Suprapubic skin (tissue), 4 donors: ENCODE measurements at regions not wholly inside any gene's neighbourhood (a gene's known extent, or its start where the extent isn't known, plus 50 kb on each side); places are given as distances from the start of the nearest gene placed in this dataset.

Experiments
- DNase-seq, 2 donors: peaks; one replicate each; pipeline ENCODE4 v3.0.0-alpha.2; 2019; ENCODE audit warnings: low spot score in 2 of 2
- H3K27ac ChIP-seq: fragments of 200-600 bp; sonication (generic); one replicate; pipeline ENCODE4 v1.5.1; 2019
- H3K27me3 ChIP-seq: fragments of 200-600 bp; sonication (generic); one replicate; pipeline ENCODE4 v1.5.1; 2019
- H3K36me3 ChIP-seq: fragments of 200-600 bp; sonication (generic); one replicate; pipeline ENCODE4 v1.5.1; 2019
- H3K4me1 ChIP-seq: fragments of 200-600 bp; sonication (generic); one replicate; pipeline ENCODE4 v1.5.1; 2019
- H3K4me3 ChIP-seq: fragments of 200-600 bp; sonication (generic); one replicate; pipeline ENCODE4 v1.5.1; 2019; ENCODE audit warnings: mild to moderate bottlenecking
- H3K9me3 ChIP-seq: fragments of 200-600 bp; sonication (generic); one replicate; pipeline ENCODE4 v1.5.1; 2019
- EP300 ChIP-seq: sonication (generic); formaldehyde crosslinking; IDR thresholded peaks from one replicate; pipeline ENCODE4 v1.6.1; 2017; ENCODE audit warnings: antibody characterized with exemption
- POLR2A ChIP-seq, 2 donors: fragments of 450-650 bp; IDR thresholded peaks; one replicate each; pipeline ENCODE4 v1.6.1; 2017; ENCODE audit warnings: antibody characterized with exemption in 2 of 2, mild to moderate bottlenecking in 2 of 2, moderate library complexity in 2 of 2
- POLR2AphosphoS5 ChIP-seq, 3 donors: sonication (generic); formaldehyde crosslinking; IDR thresholded peaks; one replicate each; pipeline ENCODE4 v1.6.1; 2017; ENCODE audit warnings: antibody characterized with exemption in 3 of 3
- WGBS: methylation state at CpG from one replicate; pipeline ENCODE4 v1.1.5; 2018; 5-methylcytosine and 5-hydroxymethylcytosine counted together
- TF ChIP-seq, protein P1 (sequence below), 2 donors: fragments of 200-600 bp in 1 of 2; fragments of 450-650 bp in 1 of 2; sonication (generic) in 1 of 2; IDR thresholded peaks; one replicate each; pipeline ENCODE4 v1.5.1; 2016 to 2019; ENCODE audit warnings: antibody characterized with exemption in 2 of 2, mild to moderate bottlenecking in 1 of 2, moderate library complexity in 1 of 2

DNA sequence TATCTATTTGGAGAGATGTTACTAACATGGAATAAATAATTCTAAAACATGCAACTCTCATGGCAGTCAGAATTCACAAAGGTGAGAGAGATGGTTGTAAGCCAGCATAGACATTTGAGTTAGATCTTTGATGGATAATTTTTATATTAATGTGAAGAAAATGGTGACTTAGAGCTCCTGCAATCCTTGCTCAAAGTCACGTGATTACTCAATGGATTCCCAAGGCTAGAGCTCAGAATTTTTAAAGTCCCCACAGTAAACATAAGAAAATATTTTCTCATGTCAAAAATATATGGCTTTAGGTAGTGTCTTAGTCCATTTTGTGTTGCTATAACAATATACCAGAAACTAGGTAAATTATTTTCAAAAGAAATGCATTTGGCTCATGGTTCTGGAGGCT, 281.5 kb upstream of the PRKD1 start:
- Histone ChIP-seq H3K9me3 (no peaks in the 10 kb centered on the region), H3K36me3 (no peaks in the 10 kb centered on the region), H3K27me3 (no peaks in the 10 kb centered on the region), H3K27ac (no peak overlapping the region), H3K4me3 (no peak overlapping the region), H3K4me1 (no peaks in the 10 kb centered on the region)
- DNase-seq: no peak
- TF ChIP-seq, protein P1, sequence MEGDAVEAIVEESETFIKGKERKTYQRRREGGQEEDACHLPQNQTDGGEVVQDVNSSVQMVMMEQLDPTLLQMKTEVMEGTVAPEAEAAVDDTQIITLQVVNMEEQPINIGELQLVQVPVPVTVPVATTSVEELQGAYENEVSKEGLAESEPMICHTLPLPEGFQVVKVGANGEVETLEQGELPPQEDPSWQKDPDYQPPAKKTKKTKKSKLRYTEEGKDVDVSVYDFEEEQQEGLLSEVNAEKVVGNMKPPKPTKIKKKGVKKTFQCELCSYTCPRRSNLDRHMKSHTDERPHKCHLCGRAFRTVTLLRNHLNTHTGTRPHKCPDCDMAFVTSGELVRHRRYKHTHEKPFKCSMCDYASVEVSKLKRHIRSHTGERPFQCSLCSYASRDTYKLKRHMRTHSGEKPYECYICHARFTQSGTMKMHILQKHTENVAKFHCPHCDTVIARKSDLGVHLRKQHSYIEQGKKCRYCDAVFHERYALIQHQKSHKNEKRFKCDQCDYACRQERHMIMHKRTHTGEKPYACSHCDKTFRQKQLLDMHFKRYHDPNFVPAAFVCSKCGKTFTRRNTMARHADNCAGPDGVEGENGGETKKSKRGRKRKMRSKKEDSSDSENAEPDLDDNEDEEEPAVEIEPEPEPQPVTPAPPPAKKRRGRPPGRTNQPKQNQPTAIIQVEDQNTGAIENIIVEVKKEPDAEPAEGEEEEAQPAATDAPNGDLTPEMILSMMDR (IDR thresholded peaks at IDR 0.05): no peak
- TF ChIP-seq POLR2A (IDR thresholded peaks at IDR 0.05) (no peak), POLR2AphosphoS5 (IDR thresholded peaks at IDR 0.05) (no peak), EP300 (no peak)
- 69% methylated on average over 1 of the region's 1 CpG for WGBS

DNA sequence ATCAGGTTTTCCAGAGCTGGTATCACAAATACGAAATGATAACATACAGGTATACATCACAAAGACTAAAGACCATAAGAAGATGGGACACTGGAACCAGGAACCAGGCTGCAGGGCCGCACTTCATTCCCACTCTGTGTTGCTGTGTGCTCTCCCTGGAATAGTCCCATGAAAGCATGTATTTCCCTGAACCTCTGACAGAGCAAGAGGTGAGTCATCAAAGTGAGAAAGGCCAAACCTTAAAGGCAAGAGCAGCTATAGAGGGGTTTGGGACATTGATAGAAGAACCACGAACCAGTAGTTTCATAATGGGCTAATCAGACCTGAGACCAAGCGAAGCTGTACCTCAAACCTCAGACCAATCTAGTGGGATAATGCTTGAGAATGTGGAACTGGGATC, 283.0 kb upstream of the PRKD1 start:
- no peaks in the 10 kb centered on the region for H3K4me1 ChIP-seq
- H3K27me3 ChIP-seq: no peaks in the 10 kb centered on the region
- H3K9me3 ChIP-seq: no peaks in the 10 kb centered on the region
- H3K36me3 ChIP-seq: no peaks in the 10 kb centered on the region
- H3K27ac ChIP-seq: no peak overlapping the region
- no peak overlapping the region for H3K4me3 ChIP-seq
- no peak for DNase-seq
- WGBS: 90% methylated on average over 4 of the region's 4 CpGs
- TF ChIP-seq EP300 (no peak), POLR2A (IDR thresholded peaks at IDR 0.05) (no peak), POLR2AphosphoS5 (IDR thresholded peaks at IDR 0.05) (no peak)
- TF ChIP-seq, protein P1 (IDR thresholded peaks at IDR 0.05): no peak

DNA sequence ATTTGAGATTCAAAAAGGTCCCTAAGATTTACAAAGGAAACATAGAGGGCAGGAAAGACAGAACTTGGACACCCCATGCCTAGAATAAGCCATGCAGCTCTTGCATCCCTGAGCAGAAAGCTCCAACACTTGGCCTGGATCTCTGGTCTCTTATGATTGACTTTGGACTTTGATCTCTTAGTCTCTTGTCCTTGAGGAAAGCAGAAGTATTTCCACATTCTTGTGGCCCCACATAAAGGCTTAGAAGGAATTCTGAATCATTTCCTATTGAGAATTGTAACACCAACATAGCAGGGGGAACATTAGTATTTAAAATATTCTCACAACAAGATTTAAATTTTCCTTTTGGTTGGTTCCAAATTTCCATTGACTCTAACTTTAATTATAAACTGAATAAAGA, 283.7 kb upstream of the PRKD1 start:
- Histone ChIP-seq H3K4me3 (no peak overlapping the region), H3K9me3 (no peaks in the 10 kb centered on the region), H3K27ac (no peak overlapping the region), H3K36me3 (no peaks in the 10 kb centered on the region), H3K27me3 (no peaks in the 10 kb centered on the region), H3K4me1 (no peaks in the 10 kb centered on the region)
- no peak for TF ChIP-seq POLR2A (IDR thresholded peaks at IDR 0.05)
- no peak for DNase-seq

GRCh38 chr14:30214014-30214413, 286.4 kb upstream of the PRKD1 start:
- no peaks in the 10 kb centered on the region for H3K4me1 ChIP-seq
- H3K36me3 ChIP-seq: no peaks in the 10 kb centered on the region
- TF ChIP-seq, protein P1 (IDR thresholded peaks at IDR 0.05): no peak
- DNase-seq: no peak
- no peak overlapping the region for H3K4me3 ChIP-seq
- 65% methylated on average over 3 of the region's 3 CpGs for WGBS
- H3K27me3 ChIP-seq: no peaks in the 10 kb centered on the region
- no peaks in the 10 kb centered on the region for H3K9me3 ChIP-seq
- H3K27ac ChIP-seq: no peak overlapping the region

GRCh38 chr14:30214461-30215090, 286.9 kb upstream of the PRKD1 start:
- Histone ChIP-seq H3K27ac (no peak overlapping the region), H3K27me3 (no peaks in the 10 kb centered on the region), H3K4me1 (no peaks in the 10 kb centered on the region), H3K36me3 (no peaks in the 10 kb centered on the region), H3K4me3 (no peak overlapping the region), H3K9me3 (no peaks in the 10 kb centered on the region)
- TF ChIP-seq, protein P1 (IDR thresholded peaks at IDR 0.05): peak; percentile 27 to 43
- no peak for TF ChIP-seq POLR2AphosphoS5 (IDR thresholded peaks at IDR 0.05)
- no peak for TF ChIP-seq POLR2A (IDR thresholded peaks at IDR 0.05)
- DNase-seq: no peak
- 0% methylated on average over 2 of the region's 2 CpGs for WGBS

- Histone ChIP-seq H3K9me3 (no peaks in the 10 kb centered on the region), H3K4me1 (peaks cover 25% of the 10 kb centered on the region), H3K36me3 (no peaks in the 10 kb centered on the region), H3K27me3 (no peaks in the 10 kb centered on the region), H3K4me3 (no peak overlapping the region), H3K27ac (no peak overlapping the region)
- 80% methylated on average over 5 of the region's 5 CpGs for WGBS
- TF ChIP-seq, protein P1 (IDR thresholded peaks at IDR 0.05): no peak
- TF ChIP-seq POLR2A (IDR thresholded peaks at IDR 0.05) (no peak), POLR2AphosphoS5 (IDR thresholded peaks at IDR 0.05) (no peak), EP300 (no peak)
- no peak for DNase-seq
Observed at GRCh38 chr14:30218907-30219306, 291.3 kb upstream of the PRKD1 start.
